ENCODE measurements at regions not wholly inside any gene's neighbourhood (a gene's known extent, or its start where the extent isn't known, plus 50 kb on each side); places are given as distances from the start of the nearest gene placed in this dataset.

GRCh38 chr7:68679459-68680234 lies 918.6 kb upstream of the AUTS2 start:
- no peak overlapping the region for H3K4me3 ChIP-seq
- no peaks in the 10 kb centered on the region for H3K9me3 ChIP-seq
- TF ChIP-seq CTCF (IDR thresholded peaks at IDR 0.05), result no peak
- TF ChIP-seq POLR2A (IDR thresholded peaks at IDR 0.05), result no peak
- TF ChIP-seq EP300 (IDR thresholded peaks at IDR 0.05), result no peak
- no peaks in the 10 kb centered on the region for H3K27me3 ChIP-seq
- no peak for DNase-seq
- WGBS, 3 donors, result 81 to 88% (median 83%) methylated on average over 7 of the region's 7 CpGs
- H3K36me3 ChIP-seq, result no peaks in the 10 kb centered on the region
- intact Hi-C loops (cut with DNase I), result no loop called here
- no peak overlapping the region for H3K27ac ChIP-seq
- H3K4me1 ChIP-seq (ENCODE audit: insufficient read depth), result no peaks in the 10 kb centered on the region

GRCh38 chr7:68680235-68680872 lies 917.9 kb upstream of the AUTS2 start:
- TF ChIP-seq EP300 (IDR thresholded peaks at IDR 0.05) (no peak), POLR2A (IDR thresholded peaks at IDR 0.05) (no peak), CTCF (IDR thresholded peaks at IDR 0.05) (no peak)
- Histone ChIP-seq H3K27ac (no peak overlapping the region), H3K9me3 (no peaks in the 10 kb centered on the region), H3K4me1 (ENCODE audit: insufficient read depth) (no peaks in the 10 kb centered on the region), H3K27me3 (no peaks in the 10 kb centered on the region), H3K4me3 (no peak overlapping the region), H3K36me3 (no peaks in the 10 kb centered on the region)
- intact Hi-C loops (cut with DNase I), result no loop called here
- WGBS, 3 donors, result 80% methylated on average over 1 of the region's 1 CpG
- DNase-seq, result no peak

- intact Hi-C loops (cut with DNase I), result no loop called here
- Histone ChIP-seq H3K9me3 (no peaks in the 10 kb centered on the region), H3K4me3 (no peak overlapping the region), H3K27ac (no peak overlapping the region), H3K4me1 (ENCODE audit: insufficient read depth) (no peaks in the 10 kb centered on the region), H3K36me3 (no peaks in the 10 kb centered on the region), H3K27me3 (no peaks in the 10 kb centered on the region)
- no peak for DNase-seq
- TF ChIP-seq CTCF (IDR thresholded peaks at IDR 0.05) (no peak), EP300 (IDR thresholded peaks at IDR 0.05) (no peak), POLR2A (IDR thresholded peaks at IDR 0.05) (no peak)
- WGBS, 3 donors, result 8 to 34% (median 10%) methylated on average over 5 of the region's 5 CpGs
Measured at GRCh38 chr7:68682910-68683309, 915.4 kb upstream of the AUTS2 start.

GRCh38 chr7:68684246-68684839 lies 913.9 kb upstream of the AUTS2 start:
- no peak overlapping the region for H3K4me3 ChIP-seq
- no peaks in the 10 kb centered on the region for H3K27me3 ChIP-seq
- H3K4me1 ChIP-seq (ENCODE audit: insufficient read depth), result no peaks in the 10 kb centered on the region
- no peaks in the 10 kb centered on the region for H3K9me3 ChIP-seq
- no peaks in the 10 kb centered on the region for H3K36me3 ChIP-seq
- intact Hi-C loops (cut with DNase I), result no loop called here
- H3K27ac ChIP-seq, result no peak overlapping the region
- no peak for DNase-seq
- no peak for TF ChIP-seq POLR2A (IDR thresholded peaks at IDR 0.05)
- no peak for TF ChIP-seq EP300 (IDR thresholded peaks at IDR 0.05)
- TF ChIP-seq CTCF (IDR thresholded peaks at IDR 0.05), result no peak
- 88 to 92% (median 91%) methylated on average over 8 of the region's 8 CpGs for WGBS, 3 donors

Measured in ovary (tissue), 7 donors.